ENCODE measurements at regions not wholly inside any gene's neighbourhood (a gene's known extent, or its start where the extent isn't known, plus 50 kb on each side); places are given as distances from the start of the nearest gene placed in this dataset.

- H3K4me3 ChIP-seq (ENCODE audit: low read depth in 1 of 3, low read length in 3 of 3) = no peak overlapping the region
- H3K27me3 ChIP-seq (ENCODE audit: control insufficient read depth in 3 of 3, insufficient read depth in 3 of 3, low read length in 3 of 3) = no peaks in the 10 kb centered on the region
- WGBS, 3 donors = 74 to 93% (median 83%) methylated on average over 2 of the region's 2 CpGs
- no peaks in the 10 kb centered on the region for H3K9me3 ChIP-seq (ENCODE audit: control insufficient read depth in 2 of 2, insufficient read depth in 1 of 2, low read depth in 1 of 2, low read length in 1 of 2)
- H3K4me1 ChIP-seq (ENCODE audit: control insufficient read depth in 3 of 3, insufficient read depth in 2 of 3, low read depth in 1 of 3, low read length in 2 of 3) = no peaks in the 10 kb centered on the region
- no peak for DNase-seq
- no peak overlapping the region for H3K27ac ChIP-seq (ENCODE audit: low read depth in 1 of 3, low read length in 2 of 3)
- no peak for FAIRE-seq
- no peaks in the 10 kb centered on the region for H3K36me3 ChIP-seq (ENCODE audit: control insufficient read depth in 3 of 3, insufficient read depth in 2 of 3, low read depth in 1 of 3, low read length in 3 of 3)
These were observed 293.8 kb upstream of the ADAMTS5 start for GRCh38 chr21:27260728-27261127.

- H3K4me3 ChIP-seq (ENCODE audit: low read depth in 1 of 3, low read length in 3 of 3) = no peak overlapping the region
- FAIRE-seq = no peak
These were observed 292.0 kb upstream of the ADAMTS5 start for GRCh38 chr21:27258742-27259448.

GRCh38 chr21:27257908-27258556 is 291.1 kb upstream of the ADAMTS5 start:
- DNase-seq (no peak), FAIRE-seq (no peak)
- 61 to 72% (median 68%) methylated on average over 3 of the region's 3 CpGs for WGBS, 3 donors
- no peak overlapping the region for H3K4me3 ChIP-seq (ENCODE audit: low read depth in 1 of 3, low read length in 3 of 3)
- no peaks in the 10 kb centered on the region for H3K27me3 ChIP-seq (ENCODE audit: control insufficient read depth in 3 of 3, insufficient read depth in 3 of 3, low read length in 3 of 3)
- no peaks in the 10 kb centered on the region for H3K36me3 ChIP-seq (ENCODE audit: control insufficient read depth in 3 of 3, insufficient read depth in 2 of 3, low read depth in 1 of 3, low read length in 3 of 3)
- H3K9me3 ChIP-seq (ENCODE audit: control insufficient read depth in 2 of 2, insufficient read depth in 1 of 2, low read depth in 1 of 2, low read length in 1 of 2) = no peaks in the 10 kb centered on the region
- no peaks in the 10 kb centered on the region for H3K4me1 ChIP-seq (ENCODE audit: control insufficient read depth in 3 of 3, insufficient read depth in 2 of 3, low read depth in 1 of 3, low read length in 2 of 3)
- no peak overlapping the region for H3K27ac ChIP-seq (ENCODE audit: low read depth in 1 of 3, low read length in 2 of 3)

More at GRCh38 chr21:27258742-27259448, 292.0 kb upstream of the ADAMTS5 start:
- DNase-seq = no peak
- WGBS, 3 donors = 90 to 93% (median 92%) methylated on average over 10 of the region's 10 CpGs
- Histone ChIP-seq H3K27ac (ENCODE audit: low read depth in 1 of 3, low read length in 2 of 3) (no peak overlapping the region), H3K4me1 (ENCODE audit: control insufficient read depth in 3 of 3, insufficient read depth in 2 of 3, low read depth in 1 of 3, low read length in 2 of 3) (no peaks in the 10 kb centered on the region), H3K9me3 (ENCODE audit: control insufficient read depth in 2 of 2, insufficient read depth in 1 of 2, low read depth in 1 of 2, low read length in 1 of 2) (no peaks in the 10 kb centered on the region), H3K27me3 (ENCODE audit: control insufficient read depth in 3 of 3, insufficient read depth in 3 of 3, low read length in 3 of 3) (no peaks in the 10 kb centered on the region), H3K36me3 (ENCODE audit: control insufficient read depth in 3 of 3, insufficient read depth in 2 of 3, low read depth in 1 of 3, low read length in 3 of 3) (no peaks in the 10 kb centered on the region)

GRCh38 chr21:27257226-27257625 is 290.3 kb upstream of the ADAMTS5 start:
- Histone ChIP-seq H3K27me3 (ENCODE audit: control insufficient read depth in 3 of 3, insufficient read depth in 3 of 3, low read length in 3 of 3) (no peaks in the 10 kb centered on the region), H3K27ac (ENCODE audit: low read depth in 1 of 3, low read length in 2 of 3) (no peak overlapping the region), H3K36me3 (ENCODE audit: control insufficient read depth in 3 of 3, insufficient read depth in 2 of 3, low read depth in 1 of 3, low read length in 3 of 3) (no peaks in the 10 kb centered on the region), H3K4me1 (ENCODE audit: control insufficient read depth in 3 of 3, insufficient read depth in 2 of 3, low read depth in 1 of 3, low read length in 2 of 3) (no peaks in the 10 kb centered on the region), H3K4me3 (ENCODE audit: low read depth in 1 of 3, low read length in 3 of 3) (no peak overlapping the region), H3K9me3 (ENCODE audit: control insufficient read depth in 2 of 2, insufficient read depth in 1 of 2, low read depth in 1 of 2, low read length in 1 of 2) (no peaks in the 10 kb centered on the region)
- 53 to 76% (median 65%) methylated on average over 6 of the region's 6 CpGs for WGBS, 3 donors
- DNase-seq (no peak), FAIRE-seq (no peak)

GRCh38 chr21:27251752-27252151 is 284.9 kb upstream of the ADAMTS5 start:
- FAIRE-seq = no peak
- Histone ChIP-seq H3K4me3 (ENCODE audit: low read depth in 1 of 3, low read length in 3 of 3) (no peak overlapping the region), H3K36me3 (ENCODE audit: control insufficient read depth in 3 of 3, insufficient read depth in 2 of 3, low read depth in 1 of 3, low read length in 3 of 3) (no peaks in the 10 kb centered on the region), H3K9me3 (ENCODE audit: control insufficient read depth in 2 of 2, insufficient read depth in 1 of 2, low read depth in 1 of 2, low read length in 1 of 2) (no peaks in the 10 kb centered on the region), H3K27me3 (ENCODE audit: control insufficient read depth in 3 of 3, insufficient read depth in 3 of 3, low read length in 3 of 3) (no peaks in the 10 kb centered on the region), H3K27ac (ENCODE audit: low read depth in 1 of 3, low read length in 2 of 3) (no peak overlapping the region), H3K4me1 (ENCODE audit: control insufficient read depth in 3 of 3, insufficient read depth in 2 of 3, low read depth in 1 of 3, low read length in 2 of 3) (no peaks in the 10 kb centered on the region)
- DNase-seq = no peak
- 73 to 81% (median 73%) methylated on average over 2 of the region's 2 CpGs for WGBS, 3 donors

- Histone ChIP-seq H3K4me1 (ENCODE audit: control insufficient read depth in 3 of 3, insufficient read depth in 2 of 3, low read depth in 1 of 3, low read length in 2 of 3) (no peaks in the 10 kb centered on the region), H3K4me3 (ENCODE audit: low read depth in 1 of 3, low read length in 3 of 3) (no peak overlapping the region), H3K27me3 (ENCODE audit: control insufficient read depth in 3 of 3, insufficient read depth in 3 of 3, low read length in 3 of 3) (no peaks in the 10 kb centered on the region), H3K27ac (ENCODE audit: low read depth in 1 of 3, low read length in 2 of 3) (no peak overlapping the region), H3K36me3 (ENCODE audit: control insufficient read depth in 3 of 3, insufficient read depth in 2 of 3, low read depth in 1 of 3, low read length in 3 of 3) (no peaks in the 10 kb centered on the region), H3K9me3 (ENCODE audit: control insufficient read depth in 2 of 2, insufficient read depth in 1 of 2, low read depth in 1 of 2, low read length in 1 of 2) (no peaks in the 10 kb centered on the region)
- FAIRE-seq (no peak), DNase-seq (no peak)
- WGBS, 3 donors = 81 to 96% (median 90%) methylated on average over 1 of the region's 1 CpG
These were observed 283.5 kb upstream of the ADAMTS5 start for GRCh38 chr21:27250366-27250765.

GRCh38 chr21:27248814-27249213 is 281.9 kb upstream of the ADAMTS5 start:
- DNase-seq = no peak
- Histone ChIP-seq H3K27me3 (ENCODE audit: control insufficient read depth in 3 of 3, insufficient read depth in 3 of 3, low read length in 3 of 3) (no peaks in the 10 kb centered on the region), H3K27ac (ENCODE audit: low read depth in 1 of 3, low read length in 2 of 3) (no peak overlapping the region), H3K9me3 (ENCODE audit: control insufficient read depth in 2 of 2, insufficient read depth in 1 of 2, low read depth in 1 of 2, low read length in 1 of 2) (no peaks in the 10 kb centered on the region), H3K36me3 (ENCODE audit: control insufficient read depth in 3 of 3, insufficient read depth in 2 of 3, low read depth in 1 of 3, low read length in 3 of 3) (no peaks in the 10 kb centered on the region), H3K4me1 (ENCODE audit: control insufficient read depth in 3 of 3, insufficient read depth in 2 of 3, low read depth in 1 of 3, low read length in 2 of 3) (no peaks in the 10 kb centered on the region), H3K4me3 (ENCODE audit: low read depth in 1 of 3, low read length in 3 of 3) (no peak overlapping the region)
- FAIRE-seq = no peak
- whole genome bisulfite sequencing, 3 donors = 62 to 72% (median 62%) methylated on average over 1 of the region's 1 CpG

- 54 to 70% (median 57%) methylated on average over 5 of the region's 5 CpGs for WGBS, 3 donors
- Histone ChIP-seq H3K4me1 (ENCODE audit: control insufficient read depth in 3 of 3, insufficient read depth in 2 of 3, low read depth in 1 of 3, low read length in 2 of 3) (no peaks in the 10 kb centered on the region), H3K27ac (ENCODE audit: low read depth in 1 of 3, low read length in 2 of 3) (no peak overlapping the region), H3K4me3 (ENCODE audit: low read depth in 1 of 3, low read length in 3 of 3) (no peak overlapping the region), H3K36me3 (ENCODE audit: control insufficient read depth in 3 of 3, insufficient read depth in 2 of 3, low read depth in 1 of 3, low read length in 3 of 3) (no peaks in the 10 kb centered on the region), H3K27me3 (ENCODE audit: control insufficient read depth in 3 of 3, insufficient read depth in 3 of 3, low read length in 3 of 3) (no peaks in the 10 kb centered on the region), H3K9me3 (ENCODE audit: control insufficient read depth in 2 of 2, insufficient read depth in 1 of 2, low read depth in 1 of 2, low read length in 1 of 2) (no peaks in the 10 kb centered on the region)
- no peak for DNase-seq
- FAIRE-seq = no peak
These were observed 279.9 kb upstream of the ADAMTS5 start for GRCh38 chr21:27246741-27247140.

GRCh38 chr21:27244776-27245175 is 277.9 kb upstream of the ADAMTS5 start:
- DNase-seq = no peak
- no peak overlapping the region for H3K4me3 ChIP-seq (ENCODE audit: low read depth in 1 of 3, low read length in 3 of 3)
- no peaks in the 10 kb centered on the region for H3K9me3 ChIP-seq (ENCODE audit: control insufficient read depth in 2 of 2, insufficient read depth in 1 of 2, low read depth in 1 of 2, low read length in 1 of 2)
- no peaks in the 10 kb centered on the region for H3K4me1 ChIP-seq (ENCODE audit: control insufficient read depth in 3 of 3, insufficient read depth in 2 of 3, low read depth in 1 of 3, low read length in 2 of 3)
- WGBS, 3 donors = 61 to 68% (median 64%) methylated on average over 3 of the region's 3 CpGs
- H3K27ac ChIP-seq (ENCODE audit: low read depth in 1 of 3, low read length in 2 of 3) = no peak overlapping the region
- no peaks in the 10 kb centered on the region for H3K27me3 ChIP-seq (ENCODE audit: control insufficient read depth in 3 of 3, insufficient read depth in 3 of 3, low read length in 3 of 3)
- H3K36me3 ChIP-seq (ENCODE audit: control insufficient read depth in 3 of 3, insufficient read depth in 2 of 3, low read depth in 1 of 3, low read length in 3 of 3) = no peaks in the 10 kb centered on the region
- FAIRE-seq = no peak
